SK-N-SH treated with all-trans-retinoic acid at 6 μM for 48 hours (cell line): ENCODE measurements at regions not wholly inside any gene's neighbourhood (a gene's known extent, or its start where the extent isn't known, plus 50 kb on each side); places are given as distances from the start of the nearest gene placed in this dataset.

ENCODE experiments used
- ATAC-seq: fragments of 200-7000 bp; cut with Tn5 transposase; 3 replicates; pipeline ENCODE4 v1.9.1; 2020; ENCODE audit warnings: mild to moderate bottlenecking, moderate library complexity
- ARNTL ChIP-seq: fragments of 450-650 bp; formaldehyde crosslinking; IDR thresholded peaks from 2 replicates; pipeline ENCODE4 v1.5.0; 2020; ENCODE audit warnings: low read depth, mild to moderate bottlenecking, moderate library complexity, borderline replicate concordance
- BACH2 ChIP-seq: fragments of 250-450 bp; sonication (Bioruptor Pico); IDR thresholded peaks from 2 replicates; pipeline ENCODE4 v1.9.0; 2021; ENCODE audit warnings: mild to moderate bottlenecking, borderline replicate concordance
- CSDC2 ChIP-seq: fragments of 250-450 bp; sonication (Bioruptor Pico); IDR thresholded peaks from 2 replicates; pipeline ENCODE4 v1.5.0; 2020; ENCODE audit warnings: mild to moderate bottlenecking, moderate library complexity
- ESRRG ChIP-seq: fragments of 250-450 bp; sonication (Bioruptor Pico); IDR thresholded peaks from 2 replicates; pipeline ENCODE4 v1.6.1; 2021; ENCODE audit warnings: mild to moderate bottlenecking
- ISL1 ChIP-seq: fragments of 250-450 bp; sonication (Bioruptor Pico); IDR thresholded peaks from 2 replicates; pipeline ENCODE4 v2.1.2; 2022; ENCODE audit warnings: mild to moderate bottlenecking, moderate library complexity
- OSR1 ChIP-seq: fragments of 250-450 bp; sonication (Bioruptor Pico); IDR thresholded peaks from 2 replicates; pipeline ENCODE4 v1.8.0; 2022; ENCODE audit warnings: moderate library complexity, mild to moderate bottlenecking, inconsistent platforms
- PPARA ChIP-seq: fragments of 250-450 bp; sonication (Bioruptor Pico); IDR thresholded peaks from 2 replicates; pipeline ENCODE4 v1.5.0; 2020; ENCODE audit warnings: mild to moderate bottlenecking, borderline replicate concordance
- RARB ChIP-seq: fragments of 250-450 bp; sonication (Bioruptor Pico); IDR thresholded peaks from 2 replicates; pipeline ENCODE4 v1.8.0; 2021; ENCODE audit warnings: mild to moderate bottlenecking, moderate library complexity
- SNAI2 ChIP-seq: fragments of 250-450 bp; sonication (Bioruptor Pico); IDR thresholded peaks from 2 replicates; pipeline ENCODE4 v1.5.0; 2020; ENCODE audit warnings: mild to moderate bottlenecking, moderate library complexity
- TCF4 ChIP-seq: fragments of 250-450 bp; sonication (Bioruptor Pico); IDR thresholded peaks from 2 replicates; pipeline ENCODE4 v1.8.0; 2021; ENCODE audit warnings: mild to moderate bottlenecking, moderate library complexity, borderline replicate concordance
- TOX ChIP-seq: fragments of 250-450 bp; sonication (Bioruptor Pico); IDR thresholded peaks from 2 replicates; pipeline ENCODE4 v1.8.0; 2021; ENCODE audit warnings: mild to moderate bottlenecking, moderate library complexity, borderline replicate concordance
- ZC3H10 ChIP-seq: fragments of 250-450 bp; sonication (Bioruptor Pico); IDR thresholded peaks from 2 replicates; pipeline ENCODE4 v1.5.1; 2021; ENCODE audit warnings: mild to moderate bottlenecking, moderate library complexity
- ZFP3 ChIP-seq: fragments of 250-450 bp; sonication (Bioruptor Pico); IDR thresholded peaks from 2 replicates; pipeline ENCODE4 v1.5.0; 2020; ENCODE audit warnings: mild to moderate bottlenecking, moderate library complexity
- ZNF565 ChIP-seq: fragments of 450-650 bp; formaldehyde crosslinking; conservative IDR thresholded peaks from 2 replicates; pipeline ENCODE4 v1.5.0; 2020; ENCODE audit warnings: low read depth, mild to moderate bottlenecking, moderate library complexity
- ZNF70 ChIP-seq: fragments of 450-650 bp; formaldehyde crosslinking; IDR thresholded peaks from 2 replicates; pipeline ENCODE4 v1.5.0; 2020; ENCODE audit warnings: mild to moderate bottlenecking, moderate library complexity
- ZNF8 ChIP-seq: fragments of 450-650 bp; formaldehyde crosslinking; IDR thresholded peaks from 2 replicates; pipeline ENCODE4 v1.5.0; 2020; ENCODE audit warnings: mild to moderate bottlenecking, moderate library complexity
- TF ChIP-seq, protein P1 (sequence below): fragments of 250-450 bp; sonication (Bioruptor Pico); IDR thresholded peaks from 2 replicates; pipeline ENCODE4 v1.5.1; 2021; ENCODE audit warnings: mild to moderate bottlenecking, moderate library complexity
- TF ChIP-seq, protein P2 (sequence below): fragments of 250-450 bp; sonication (Bioruptor Pico); IDR thresholded peaks from 2 replicates; pipeline ENCODE4 v1.8.0; 2021; ENCODE audit warnings: low read depth, mild to moderate bottlenecking, moderate library complexity, borderline replicate concordance
- TF ChIP-seq, protein P3 (sequence below): fragments of 250-450 bp; sonication (Bioruptor Pico); IDR thresholded peaks from 2 replicates; pipeline ENCODE4 v1.5.1; 2020; ENCODE audit warnings: low read depth, mild to moderate bottlenecking, moderate library complexity
- TF ChIP-seq, protein P4 (sequence below): fragments of 250-450 bp; sonication (Bioruptor Pico); IDR thresholded peaks from 2 replicates; pipeline ENCODE4 v1.8.0; 2020; ENCODE audit warnings: mild to moderate bottlenecking, moderate library complexity, borderline replicate concordance
- TF ChIP-seq, protein P5 (sequence below): fragments of 250-450 bp; sonication (Bioruptor Pico); IDR thresholded peaks from 2 replicates; pipeline ENCODE4 v1.5.0; 2020; ENCODE audit warnings: mild to moderate bottlenecking, moderate library complexity

DNA sequence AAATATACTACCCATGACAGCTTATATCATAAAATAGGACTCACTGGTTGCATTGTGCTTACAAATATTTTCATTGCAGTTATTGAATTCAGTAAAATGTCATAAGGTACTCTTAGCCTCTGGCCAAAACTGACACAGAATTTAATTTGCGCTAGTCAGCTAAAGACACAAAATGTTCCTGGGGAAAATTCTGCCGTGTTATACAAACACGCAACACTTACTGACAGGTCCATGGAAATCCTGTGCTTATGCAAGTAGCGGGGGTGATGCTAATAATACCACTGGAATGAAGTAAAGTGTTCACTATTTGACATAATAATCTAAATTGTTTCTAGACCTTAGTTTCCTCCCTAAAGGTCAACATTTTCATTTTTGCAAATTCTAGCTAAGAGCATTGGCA, 354.4 kb upstream of the RSPO3 start:
- TF ChIP-seq ZNF8 (CRISPR knock-in tag) = no peak
- no peak for TF ChIP-seq OSR1 (CRISPR knock-in tag)
- TF ChIP-seq, protein P1, sequence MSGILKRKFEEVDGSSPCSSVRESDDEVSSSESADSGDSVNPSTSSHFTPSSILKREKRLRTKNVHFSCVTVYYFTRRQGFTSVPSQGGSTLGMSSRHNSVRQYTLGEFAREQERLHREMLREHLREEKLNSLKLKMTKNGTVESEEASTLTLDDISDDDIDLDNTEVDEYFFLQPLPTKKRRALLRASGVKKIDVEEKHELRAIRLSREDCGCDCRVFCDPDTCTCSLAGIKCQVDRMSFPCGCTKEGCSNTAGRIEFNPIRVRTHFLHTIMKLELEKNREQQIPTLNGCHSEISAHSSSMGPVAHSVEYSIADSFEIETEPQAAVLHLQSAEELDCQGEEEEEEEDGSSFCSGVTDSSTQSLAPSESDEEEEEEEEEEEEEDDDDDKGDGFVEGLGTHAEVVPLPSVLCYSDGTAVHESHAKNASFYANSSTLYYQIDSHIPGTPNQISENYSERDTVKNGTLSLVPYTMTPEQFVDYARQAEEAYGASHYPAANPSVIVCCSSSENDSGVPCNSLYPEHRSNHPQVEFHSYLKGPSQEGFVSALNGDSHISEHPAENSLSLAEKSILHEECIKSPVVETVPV (CRISPR knock-in tag) = no peak
- TF ChIP-seq, protein P2, sequence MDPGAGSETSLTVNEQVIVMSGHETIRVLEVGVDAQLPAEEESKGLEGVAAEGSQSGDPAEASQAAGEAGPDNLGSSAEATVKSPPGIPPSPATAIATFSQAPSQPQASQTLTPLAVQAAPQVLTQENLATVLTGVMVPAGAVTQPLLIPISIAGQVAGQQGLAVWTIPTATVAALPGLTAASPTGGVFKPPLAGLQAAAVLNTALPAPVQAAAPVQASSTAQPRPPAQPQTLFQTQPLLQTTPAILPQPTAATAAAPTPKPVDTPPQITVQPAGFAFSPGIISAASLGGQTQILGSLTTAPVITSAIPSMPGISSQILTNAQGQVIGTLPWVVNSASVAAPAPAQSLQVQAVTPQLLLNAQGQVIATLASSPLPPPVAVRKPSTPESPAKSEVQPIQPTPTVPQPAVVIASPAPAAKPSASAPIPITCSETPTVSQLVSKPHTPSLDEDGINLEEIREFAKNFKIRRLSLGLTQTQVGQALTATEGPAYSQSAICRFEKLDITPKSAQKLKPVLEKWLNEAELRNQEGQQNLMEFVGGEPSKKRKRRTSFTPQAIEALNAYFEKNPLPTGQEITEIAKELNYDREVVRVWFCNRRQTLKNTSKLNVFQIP (CRISPR knock-in tag) = no peak
- no peak for TF ChIP-seq PPARA
- TF ChIP-seq, protein P3, sequence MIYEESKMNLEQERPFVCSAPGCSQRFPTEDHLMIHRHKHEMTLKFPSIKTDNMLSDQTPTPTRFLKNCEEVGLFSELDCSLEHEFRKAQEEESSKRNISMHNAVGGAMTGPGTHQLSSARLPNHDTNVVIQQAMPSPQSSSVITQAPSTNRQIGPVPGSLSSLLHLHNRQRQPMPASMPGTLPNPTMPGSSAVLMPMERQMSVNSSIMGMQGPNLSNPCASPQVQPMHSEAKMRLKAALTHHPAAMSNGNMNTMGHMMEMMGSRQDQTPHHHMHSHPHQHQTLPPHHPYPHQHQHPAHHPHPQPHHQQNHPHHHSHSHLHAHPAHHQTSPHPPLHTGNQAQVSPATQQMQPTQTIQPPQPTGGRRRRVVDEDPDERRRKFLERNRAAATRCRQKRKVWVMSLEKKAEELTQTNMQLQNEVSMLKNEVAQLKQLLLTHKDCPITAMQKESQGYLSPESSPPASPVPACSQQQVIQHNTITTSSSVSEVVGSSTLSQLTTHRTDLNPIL (CRISPR knock-in tag) = no peak
- no peak for TF ChIP-seq ARNTL (CRISPR knock-in tag)
- TF ChIP-seq TOX (CRISPR knock-in tag) = no peak
- no peak for TF ChIP-seq ZNF565
- no peak for TF ChIP-seq ESRRG (CRISPR knock-in tag)
- TF ChIP-seq BACH2 (CRISPR knock-in tag) = no peak
- no peak for TF ChIP-seq TCF4 (CRISPR knock-in tag)
- TF ChIP-seq, protein P4, sequence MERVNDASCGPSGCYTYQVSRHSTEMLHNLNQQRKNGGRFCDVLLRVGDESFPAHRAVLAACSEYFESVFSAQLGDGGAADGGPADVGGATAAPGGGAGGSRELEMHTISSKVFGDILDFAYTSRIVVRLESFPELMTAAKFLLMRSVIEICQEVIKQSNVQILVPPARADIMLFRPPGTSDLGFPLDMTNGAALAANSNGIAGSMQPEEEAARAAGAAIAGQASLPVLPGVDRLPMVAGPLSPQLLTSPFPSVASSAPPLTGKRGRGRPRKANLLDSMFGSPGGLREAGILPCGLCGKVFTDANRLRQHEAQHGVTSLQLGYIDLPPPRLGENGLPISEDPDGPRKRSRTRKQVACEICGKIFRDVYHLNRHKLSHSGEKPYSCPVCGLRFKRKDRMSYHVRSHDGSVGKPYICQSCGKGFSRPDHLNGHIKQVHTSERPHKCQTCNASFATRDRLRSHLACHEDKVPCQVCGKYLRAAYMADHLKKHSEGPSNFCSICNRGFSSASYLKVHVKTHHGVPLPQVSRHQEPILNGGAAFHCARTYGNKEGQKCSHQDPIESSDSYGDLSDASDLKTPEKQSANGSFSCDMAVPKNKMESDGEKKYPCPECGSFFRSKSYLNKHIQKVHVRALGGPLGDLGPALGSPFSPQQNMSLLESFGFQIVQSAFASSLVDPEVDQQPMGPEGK = no peak
- TF ChIP-seq ZC3H10 (CRISPR knock-in tag) = no peak
- no peak for TF ChIP-seq ZFP3 (CRISPR knock-in tag)
- ATAC-seq = no peak

DNA sequence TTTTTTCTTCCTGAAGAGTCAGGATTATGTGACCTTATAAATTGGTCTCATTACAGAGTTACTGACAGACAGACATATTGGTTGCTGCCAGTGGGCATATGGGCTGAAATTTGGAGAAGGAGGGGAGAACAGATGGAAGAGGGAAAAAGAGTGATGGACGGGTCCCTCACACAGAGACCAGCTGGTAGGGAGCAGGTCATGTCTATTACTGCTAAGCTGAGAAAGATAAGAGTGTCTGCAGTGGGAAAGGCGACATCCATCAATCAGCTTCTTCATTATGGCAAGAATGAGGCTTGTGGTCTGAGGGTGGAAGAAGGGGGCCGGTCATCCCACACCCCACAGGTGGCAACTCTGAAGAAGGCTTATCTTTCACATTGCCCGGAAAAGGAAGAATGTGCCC, 353.8 kb upstream of the RSPO3 start:
- ATAC-seq = no peak
- TF ChIP-seq, protein P3 (CRISPR knock-in tag) = no peak
- TF ChIP-seq ARNTL (CRISPR knock-in tag) (no peak), ZNF70 (CRISPR knock-in tag) (no peak), ZNF8 (CRISPR knock-in tag) (no peak), SNAI2 (CRISPR knock-in tag) (no peak), TOX (CRISPR knock-in tag) (no peak), BACH2 (CRISPR knock-in tag) (no peak), ZNF565 (no peak), ESRRG (CRISPR knock-in tag) (no peak), OSR1 (CRISPR knock-in tag) (no peak), ISL1 (CRISPR knock-in tag) (no peak), PPARA (no peak), RARB (CRISPR knock-in tag) (no peak), CSDC2 (no peak)
- TF ChIP-seq, protein P4 = no peak
- TF ChIP-seq, protein P2 (CRISPR knock-in tag) = no peak
- TF ChIP-seq, protein P1 (CRISPR knock-in tag) = no peak
- TF ChIP-seq, protein P5, sequence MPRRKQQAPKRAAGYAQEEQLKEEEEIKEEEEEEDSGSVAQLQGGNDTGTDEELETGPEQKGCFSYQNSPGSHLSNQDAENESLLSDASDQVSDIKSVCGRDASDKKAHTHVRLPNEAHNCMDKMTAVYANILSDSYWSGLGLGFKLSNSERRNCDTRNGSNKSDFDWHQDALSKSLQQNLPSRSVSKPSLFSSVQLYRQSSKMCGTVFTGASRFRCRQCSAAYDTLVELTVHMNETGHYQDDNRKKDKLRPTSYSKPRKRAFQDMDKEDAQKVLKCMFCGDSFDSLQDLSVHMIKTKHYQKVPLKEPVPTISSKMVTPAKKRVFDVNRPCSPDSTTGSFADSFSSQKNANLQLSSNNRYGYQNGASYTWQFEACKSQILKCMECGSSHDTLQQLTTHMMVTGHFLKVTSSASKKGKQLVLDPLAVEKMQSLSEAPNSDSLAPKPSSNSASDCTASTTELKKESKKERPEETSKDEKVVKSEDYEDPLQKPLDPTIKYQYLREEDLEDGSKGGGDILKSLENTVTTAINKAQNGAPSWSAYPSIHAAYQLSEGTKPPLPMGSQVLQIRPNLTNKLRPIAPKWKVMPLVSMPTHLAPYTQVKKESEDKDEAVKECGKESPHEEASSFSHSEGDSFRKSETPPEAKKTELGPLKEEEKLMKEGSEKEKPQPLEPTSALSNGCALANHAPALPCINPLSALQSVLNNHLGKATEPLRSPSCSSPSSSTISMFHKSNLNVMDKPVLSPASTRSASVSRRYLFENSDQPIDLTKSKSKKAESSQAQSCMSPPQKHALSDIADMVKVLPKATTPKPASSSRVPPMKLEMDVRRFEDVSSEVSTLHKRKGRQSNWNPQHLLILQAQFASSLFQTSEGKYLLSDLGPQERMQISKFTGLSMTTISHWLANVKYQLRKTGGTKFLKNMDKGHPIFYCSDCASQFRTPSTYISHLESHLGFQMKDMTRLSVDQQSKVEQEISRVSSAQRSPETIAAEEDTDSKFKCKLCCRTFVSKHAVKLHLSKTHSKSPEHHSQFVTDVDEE (CRISPR knock-in tag) = no peak
